ENCODE measurements at regions not wholly inside any gene's neighbourhood (a gene's known extent, or its start where the extent isn't known, plus 50 kb on each side); places are given as distances from the start of the nearest gene placed in this dataset.

DNA sequence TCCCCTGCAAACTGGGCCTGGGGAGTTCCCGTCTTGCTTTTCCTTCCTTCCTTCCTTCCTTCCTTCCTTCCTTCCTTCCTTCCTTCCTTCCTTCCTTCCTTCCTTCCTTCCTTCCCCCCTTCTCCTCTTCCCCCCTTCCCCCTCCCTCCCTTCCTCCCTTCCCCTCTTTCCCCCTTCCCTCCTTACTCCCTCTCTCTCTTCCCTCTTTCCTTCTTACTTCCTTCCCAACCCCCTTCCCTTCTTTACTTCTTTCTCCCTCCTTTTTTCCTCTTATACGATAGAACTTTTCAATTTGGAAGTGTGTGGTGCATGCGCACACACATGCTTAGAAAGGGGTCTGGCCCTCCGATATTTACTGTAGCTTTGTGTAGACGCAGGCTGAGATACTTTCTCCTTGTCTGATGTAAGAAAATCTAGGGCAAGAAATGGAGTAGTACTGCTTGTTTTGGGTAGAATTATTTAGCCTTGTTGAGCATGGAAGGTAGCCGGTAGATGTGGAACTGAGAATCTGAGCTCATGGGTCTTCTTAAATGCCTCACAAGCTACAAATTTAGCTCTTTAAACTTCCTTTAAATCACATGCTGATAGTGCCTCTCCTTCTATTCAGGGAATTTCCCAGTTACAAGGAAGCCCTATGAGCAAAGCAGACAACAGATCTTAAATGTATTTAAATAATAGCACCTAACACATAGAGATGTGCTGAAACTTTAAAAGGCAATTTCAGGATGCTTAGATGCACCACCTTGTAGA lies 189.6 kb downstream of the GPAT3 start:
- intact Hi-C loops (cut with micrococcal nuclease), result no loop called here
- Histone ChIP-seq H3K9ac (ENCODE audit: insufficient read depth in 1 of 2, low read depth in 2 of 2, low read length in 2 of 2) (no peak overlapping the region), H3K79me2 (ENCODE audit: control insufficient read depth, insufficient read depth, low read length) (no peaks in the 10 kb centered on the region), H3K36me3 (ENCODE audit: control insufficient read depth, insufficient read depth, low read length) (no peaks in the 10 kb centered on the region), H3K9me1 (ENCODE audit: control insufficient read depth, insufficient read depth, low read length) (no peaks in the 10 kb centered on the region), H3K4me3 (no peak overlapping the region), H3K9me3 (replicated peaks; ENCODE audit: control insufficient read depth, insufficient read depth, low read depth, low read length) (no peaks in the 10 kb centered on the region), H3K4me2 (ENCODE audit: insufficient read depth, low read length) (no peak overlapping the region), H2AFZ (ENCODE audit: low read depth, low read length) (no peak overlapping the region), H4K20me1 (replicated peaks; ENCODE audit: control insufficient read depth, insufficient read depth, low read length) (no peaks in the 10 kb centered on the region), H3K27ac (ENCODE audit: extremely low read depth, low read depth, low read length) (no peak overlapping the region), H3K4me1 (replicated peaks in 1 of 2; ENCODE audit: control insufficient read depth in 2 of 2, insufficient read depth in 2 of 2, low read length in 2 of 2) (no peaks in the 10 kb centered on the region), H3K27me3 (ENCODE audit: control insufficient read depth in 2 of 2, insufficient read depth in 2 of 2, low read length in 2 of 2) (no peaks in the 10 kb centered on the region)
- TF ChIP-seq, protein P1, sequence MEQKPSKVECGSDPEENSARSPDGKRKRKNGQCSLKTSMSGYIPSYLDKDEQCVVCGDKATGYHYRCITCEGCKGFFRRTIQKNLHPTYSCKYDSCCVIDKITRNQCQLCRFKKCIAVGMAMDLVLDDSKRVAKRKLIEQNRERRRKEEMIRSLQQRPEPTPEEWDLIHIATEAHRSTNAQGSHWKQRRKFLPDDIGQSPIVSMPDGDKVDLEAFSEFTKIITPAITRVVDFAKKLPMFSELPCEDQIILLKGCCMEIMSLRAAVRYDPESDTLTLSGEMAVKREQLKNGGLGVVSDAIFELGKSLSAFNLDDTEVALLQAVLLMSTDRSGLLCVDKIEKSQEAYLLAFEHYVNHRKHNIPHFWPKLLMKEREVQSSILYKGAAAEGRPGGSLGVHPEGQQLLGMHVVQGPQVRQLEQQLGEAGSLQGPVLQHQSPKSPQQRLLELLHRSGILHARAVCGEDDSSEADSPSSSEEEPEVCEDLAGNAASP (IDR thresholded peaks at IDR 0.05), result no peak
- TF ChIP-seq TAF15 (IDR thresholded peaks at IDR 0.05; ENCODE audit: low read depth, low read length) (no peak), NCOA6 (IDR thresholded peaks at IDR 0.05) (no peak), MYNN (IDR thresholded peaks at IDR 0.05) (no peak), MYNN (CRISPR knock-in tag; IDR thresholded peaks at IDR 0.05) (no peak), MED1 (CRISPR knock-in tag; IDR thresholded peaks at IDR 0.05; ENCODE audit: borderline replicate concordance) (no peak), SMAD2 (IDR thresholded peaks at IDR 0.05; ENCODE audit: low read depth, low read length) (no peak), TFAM (CRISPR knock-in tag; conservative IDR thresholded peaks at IDR 0.05) (no peak), MCM5 (IDR thresholded peaks at IDR 0.05; ENCODE audit: low read depth) (no peak)
- TF ChIP-seq, protein P2, sequence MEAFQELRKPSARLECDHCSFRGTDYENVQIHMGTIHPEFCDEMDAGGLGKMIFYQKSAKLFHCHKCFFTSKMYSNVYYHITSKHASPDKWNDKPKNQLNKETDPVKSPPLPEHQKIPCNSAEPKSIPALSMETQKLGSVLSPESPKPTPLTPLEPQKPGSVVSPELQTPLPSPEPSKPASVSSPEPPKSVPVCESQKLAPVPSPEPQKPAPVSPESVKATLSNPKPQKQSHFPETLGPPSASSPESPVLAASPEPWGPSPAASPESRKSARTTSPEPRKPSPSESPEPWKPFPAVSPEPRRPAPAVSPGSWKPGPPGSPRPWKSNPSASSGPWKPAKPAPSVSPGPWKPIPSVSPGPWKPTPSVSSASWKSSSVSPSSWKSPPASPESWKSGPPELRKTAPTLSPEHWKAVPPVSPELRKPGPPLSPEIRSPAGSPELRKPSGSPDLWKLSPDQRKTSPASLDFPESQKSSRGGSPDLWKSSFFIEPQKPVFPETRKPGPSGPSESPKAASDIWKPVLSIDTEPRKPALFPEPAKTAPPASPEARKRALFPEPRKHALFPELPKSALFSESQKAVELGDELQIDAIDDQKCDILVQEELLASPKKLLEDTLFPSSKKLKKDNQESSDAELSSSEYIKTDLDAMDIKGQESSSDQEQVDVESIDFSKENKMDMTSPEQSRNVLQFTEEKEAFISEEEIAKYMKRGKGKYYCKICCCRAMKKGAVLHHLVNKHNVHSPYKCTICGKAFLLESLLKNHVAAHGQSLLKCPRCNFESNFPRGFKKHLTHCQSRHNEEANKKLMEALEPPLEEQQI (IDR thresholded peaks at IDR 0.05), result no peak
- ATAC-seq (no peak), FAIRE-seq (no peak), DNase-seq (ENCODE audit: extremely low read depth in 1 of 4, low spot score in 3 of 4) (no peak)
- ChIA-PET CTCF (ENCODE audit: low intra/inter-chr PET ratio) (no interaction called here), POLR2A (no interaction called here)
- no TSS peak for BruUV-seq (replicated peaks)
- in situ Hi-C loops (cut with MboI), result no loop called here
- WGBS (ENCODE audit: insufficient coverage, low coverage, missing lambda C conversion rate), result 36% methylated on average over 5 of the region's 6 CpGs

All from K562 (cell line).